BE2C (cell line): ENCODE measurements at regions not wholly inside any gene's neighbourhood (a gene's known extent, or its start where the extent isn't known, plus 50 kb on each side); places are given as distances from the start of the nearest gene placed in this dataset.

Experiments
- DNase-seq: peaks from one replicate; pipeline ENCODE4 v3.0.0-alpha.2; 2020
- H3K27me3 ChIP-seq: fragments of 250-450 bp; sonication (Bioruptor Pico); 2 replicates; pipeline ENCODE4 v1.5.1; 2020; ENCODE audit warnings: mild to moderate bottlenecking
- H3K36me3 ChIP-seq: fragments of 250-450 bp; sonication (Bioruptor Pico); 2 replicates; pipeline ENCODE4 v1.5.1; 2020; ENCODE audit warnings: mild to moderate bottlenecking
- H3K4me1 ChIP-seq: fragments of 250-450 bp; sonication (Bioruptor Pico); 2 replicates; pipeline ENCODE4 v1.5.1; 2020
- H3K4me3 ChIP-seq: 2 replicates; pipeline ENCODE4 v1.5.1; 2011; ENCODE audit warnings: low read depth, low read length
- H3K9me3 ChIP-seq: fragments of 250-450 bp; sonication (Bioruptor Pico); 2 replicates; pipeline ENCODE4 v1.5.1; 2020
- TF ChIP-seq, protein P1 (sequence below): IDR thresholded peaks from 2 replicates; pipeline ENCODE4 v1.5.1; 2012; ENCODE audit warnings: mild to moderate bottlenecking, low read depth, low read length

DNA sequence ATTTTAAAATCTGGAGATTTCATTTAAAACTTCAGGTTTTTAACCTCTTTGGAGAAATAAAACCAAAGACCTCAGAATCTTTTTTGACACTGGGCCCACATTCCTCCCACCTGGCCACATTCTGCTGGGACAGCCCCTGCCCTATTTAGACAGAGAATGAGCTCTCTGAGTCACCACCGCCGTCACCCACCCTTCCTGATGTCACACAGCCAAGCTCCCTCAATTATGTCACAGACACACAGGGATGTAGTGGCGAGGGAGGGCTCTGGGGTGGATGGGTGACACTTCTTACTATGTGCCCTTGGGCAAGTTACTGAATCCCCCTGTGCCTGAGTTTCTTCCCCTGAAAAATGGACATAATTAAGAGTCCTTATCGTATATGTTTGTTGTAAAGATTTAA is 162.6 kb downstream of the RAB11FIP2 start:
- no peak for DNase-seq
- H3K4me3 ChIP-seq: no peak overlapping the region
- H3K9me3 ChIP-seq: no peaks in the 10 kb centered on the region
- H3K4me1 ChIP-seq: no peaks in the 10 kb centered on the region
- H3K36me3 ChIP-seq: no peaks in the 10 kb centered on the region
- H3K27me3 ChIP-seq: peaks cover 5% of the 10 kb centered on the region
- TF ChIP-seq, protein P1, sequence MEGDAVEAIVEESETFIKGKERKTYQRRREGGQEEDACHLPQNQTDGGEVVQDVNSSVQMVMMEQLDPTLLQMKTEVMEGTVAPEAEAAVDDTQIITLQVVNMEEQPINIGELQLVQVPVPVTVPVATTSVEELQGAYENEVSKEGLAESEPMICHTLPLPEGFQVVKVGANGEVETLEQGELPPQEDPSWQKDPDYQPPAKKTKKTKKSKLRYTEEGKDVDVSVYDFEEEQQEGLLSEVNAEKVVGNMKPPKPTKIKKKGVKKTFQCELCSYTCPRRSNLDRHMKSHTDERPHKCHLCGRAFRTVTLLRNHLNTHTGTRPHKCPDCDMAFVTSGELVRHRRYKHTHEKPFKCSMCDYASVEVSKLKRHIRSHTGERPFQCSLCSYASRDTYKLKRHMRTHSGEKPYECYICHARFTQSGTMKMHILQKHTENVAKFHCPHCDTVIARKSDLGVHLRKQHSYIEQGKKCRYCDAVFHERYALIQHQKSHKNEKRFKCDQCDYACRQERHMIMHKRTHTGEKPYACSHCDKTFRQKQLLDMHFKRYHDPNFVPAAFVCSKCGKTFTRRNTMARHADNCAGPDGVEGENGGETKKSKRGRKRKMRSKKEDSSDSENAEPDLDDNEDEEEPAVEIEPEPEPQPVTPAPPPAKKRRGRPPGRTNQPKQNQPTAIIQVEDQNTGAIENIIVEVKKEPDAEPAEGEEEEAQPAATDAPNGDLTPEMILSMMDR: no peak

DNA sequence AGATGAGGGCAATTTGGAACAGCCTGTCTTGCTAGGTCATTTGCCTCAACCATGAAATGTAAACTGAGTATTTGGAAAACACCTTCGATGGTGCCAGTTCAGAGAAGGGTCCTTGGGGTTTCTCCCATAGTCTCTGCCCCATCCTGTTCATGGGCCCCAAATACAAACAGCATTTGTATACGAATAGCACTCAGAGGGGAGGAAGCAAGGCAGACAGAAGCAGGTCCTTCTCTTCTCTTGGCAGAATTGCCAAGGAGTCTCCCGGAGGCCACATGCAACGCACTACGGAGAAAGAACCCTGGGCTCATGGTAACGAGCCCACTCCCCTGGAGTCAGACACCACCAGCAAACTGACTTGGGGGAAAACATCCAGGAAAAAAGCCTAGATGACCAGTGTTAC is 162.1 kb downstream of the RAB11FIP2 start:
- peaks cover 5% of the 10 kb centered on the region for H3K27me3 ChIP-seq
- H3K4me1 ChIP-seq: no peaks in the 10 kb centered on the region
- TF ChIP-seq, protein P1: no peak
- no peak overlapping the region for H3K4me3 ChIP-seq
- H3K9me3 ChIP-seq: no peaks in the 10 kb centered on the region
- no peaks in the 10 kb centered on the region for H3K36me3 ChIP-seq
- DNase-seq: no peak

DNA sequence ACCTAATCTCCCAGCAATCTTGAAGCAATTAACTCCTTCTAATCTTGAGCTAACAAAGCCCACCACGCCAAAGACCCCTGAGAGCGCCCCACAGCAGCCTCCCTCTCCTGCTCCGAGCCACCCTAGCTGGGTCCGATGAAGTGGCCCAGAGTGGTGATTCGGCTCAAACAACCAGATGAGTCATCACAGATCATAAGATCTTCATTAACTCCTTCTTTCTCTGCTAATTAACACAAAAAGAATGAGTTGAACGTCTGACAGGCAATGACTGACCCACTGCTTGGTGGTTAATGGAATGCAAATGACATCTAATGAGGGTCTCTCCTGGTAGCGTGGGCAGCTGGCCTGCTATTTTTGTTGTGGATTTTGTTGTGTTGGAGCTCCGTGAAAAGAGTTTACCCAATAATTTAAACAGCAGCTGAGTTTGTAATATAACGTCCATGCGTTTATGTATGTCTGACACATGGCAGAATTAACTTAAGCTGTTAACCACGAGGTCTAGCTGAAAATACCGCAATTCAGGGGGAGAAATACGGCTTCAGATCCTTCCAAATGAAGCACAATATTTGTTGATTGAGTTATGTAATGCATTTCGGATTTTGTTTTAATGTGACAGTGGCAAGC is 161.4 kb downstream of the RAB11FIP2 start:
- DNase-seq: no peak
- Histone ChIP-seq H3K4me1 (no peaks in the 10 kb centered on the region), H3K36me3 (no peaks in the 10 kb centered on the region), H3K4me3 (no peak overlapping the region), H3K9me3 (no peaks in the 10 kb centered on the region), H3K27me3 (peaks cover 5% of the 10 kb centered on the region)
- TF ChIP-seq, protein P1: no peak

DNA sequence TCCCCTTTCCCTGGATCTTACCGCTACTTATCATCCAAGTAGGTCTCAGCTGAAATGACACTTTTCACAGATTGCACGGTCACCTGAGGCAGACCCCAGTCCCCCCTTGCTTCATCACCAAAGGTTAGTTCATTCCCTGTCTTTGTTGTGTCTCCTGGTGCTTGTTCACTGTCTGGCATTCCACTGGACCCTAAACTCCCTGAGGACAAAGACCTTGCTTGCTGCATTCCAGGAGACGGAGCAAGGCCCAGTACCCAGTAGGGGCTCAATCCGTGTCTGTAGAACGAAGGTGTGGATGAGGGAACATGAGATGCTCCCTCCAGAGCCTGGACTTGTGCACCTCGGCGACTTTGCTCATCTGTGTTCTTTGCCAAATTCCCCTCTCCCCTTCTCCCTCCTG is 160.0 kb downstream of the RAB11FIP2 start:
- no peak overlapping the region for H3K4me3 ChIP-seq
- no peak for DNase-seq
- TF ChIP-seq, protein P1: no peak
- H3K4me1 ChIP-seq: no peaks in the 10 kb centered on the region
- no peaks in the 10 kb centered on the region for H3K36me3 ChIP-seq
- no peaks in the 10 kb centered on the region for H3K9me3 ChIP-seq
- peaks cover 5% of the 10 kb centered on the region for H3K27me3 ChIP-seq

DNA sequence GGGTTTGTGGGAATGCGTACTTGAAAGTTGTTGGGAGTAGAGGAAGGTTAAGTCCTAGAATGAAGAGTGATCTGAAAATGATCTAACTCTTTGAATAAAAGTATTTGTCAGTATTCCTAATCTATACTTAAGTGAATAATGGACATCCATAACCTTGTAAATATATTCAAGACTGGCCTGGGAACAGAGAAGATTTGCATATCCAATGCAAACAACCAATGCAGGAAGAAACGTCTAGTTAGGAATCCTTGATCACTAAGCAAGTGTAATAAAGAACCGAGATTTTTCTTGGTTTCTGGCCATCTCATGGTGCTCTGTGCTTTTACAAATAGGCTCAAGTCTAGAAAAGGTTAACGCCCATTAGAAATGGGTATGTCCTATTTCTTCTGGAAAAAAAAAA is 157.1 kb downstream of the RAB11FIP2 start:
- TF ChIP-seq, protein P1: no peak
- H3K9me3 ChIP-seq: no peaks in the 10 kb centered on the region
- no peak for DNase-seq
- H3K4me1 ChIP-seq: no peaks in the 10 kb centered on the region
- no peaks in the 10 kb centered on the region for H3K36me3 ChIP-seq
- H3K4me3 ChIP-seq: no peak overlapping the region
- H3K27me3 ChIP-seq: peaks cover 5% of the 10 kb centered on the region

DNA sequence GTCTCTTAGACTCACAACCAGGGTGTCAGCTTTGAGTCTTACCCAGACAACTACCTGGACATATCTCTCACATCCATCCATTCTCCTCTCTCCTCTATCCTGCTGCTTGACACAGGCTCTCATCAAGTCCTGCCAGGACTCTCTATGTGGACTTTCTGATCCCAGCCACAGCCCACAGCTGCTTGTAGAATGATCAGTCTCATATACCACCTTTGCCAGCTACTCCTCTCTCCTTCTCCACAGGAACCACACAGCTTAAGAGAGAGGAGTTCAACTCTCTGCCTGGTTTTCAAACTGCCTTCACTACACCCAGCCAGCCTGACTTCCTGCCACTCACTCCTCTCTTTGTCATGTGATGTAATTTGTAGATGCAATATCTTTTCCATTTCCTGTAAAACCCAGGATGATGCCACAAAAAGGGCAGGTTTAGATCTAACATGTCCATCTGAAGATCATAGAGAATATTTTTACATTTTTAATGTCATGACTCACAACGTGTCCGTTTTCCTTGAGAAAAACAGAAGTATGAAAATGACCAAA is 154.0 kb downstream of the RAB11FIP2 start:
- TF ChIP-seq, protein P1: no peak
- no peaks in the 10 kb centered on the region for H3K9me3 ChIP-seq
- no peaks in the 10 kb centered on the region for H3K36me3 ChIP-seq
- H3K4me1 ChIP-seq: no peaks in the 10 kb centered on the region
- H3K27me3 ChIP-seq: no peaks in the 10 kb centered on the region
- no peak overlapping the region for H3K4me3 ChIP-seq
- DNase-seq: no peak
